Neural progenitor cell (in vitro differentiated cells): ENCODE measurements at regions not wholly inside any gene's neighbourhood (a gene's known extent, or its start where the extent isn't known, plus 50 kb on each side); places are given as distances from the start of the nearest gene placed in this dataset.

Source experiments
- DNase-seq: peaks from one replicate; pipeline ENCODE4 v3.0.0-alpha.2; 2016; ENCODE audit warnings: low spot score
- H2AFZ ChIP-seq: fragments of 200-600 bp; sonication (generic); replicated peaks from 2 replicates; pipeline ENCODE4 v1.6.1; 2016; ENCODE audit warnings: antibody characterized with exemption
- H3F3A ChIP-seq: fragments of 200-600 bp; sonication (generic); 2 replicates; pipeline ENCODE4 v1.6.1; 2016; ENCODE audit warnings: antibody characterized with exemption, low read depth
- H3K27ac ChIP-seq: fragments of 200-600 bp; sonication (generic); 2 replicates; pipeline ENCODE4 v1.5.1; 2016; ENCODE audit warnings: mild to moderate bottlenecking
- H3K27me3 ChIP-seq: fragments of 200-600 bp; sonication (generic); 2 replicates; pipeline ENCODE4 v1.6.1; 2016; ENCODE audit warnings: mild to moderate bottlenecking, moderate library complexity
- H3K36me3 ChIP-seq: fragments of 200-600 bp; sonication (generic); 2 replicates; pipeline ENCODE4 v1.5.1; 2016
- H3K4me1 ChIP-seq: fragments of 200-600 bp; sonication (generic); 2 replicates; pipeline ENCODE4 v1.6.1; 2016; ENCODE audit warnings: mixed run types
- H3K4me2 ChIP-seq: fragments of 200-600 bp; sonication (generic); 2 replicates; pipeline ENCODE4 v1.6.1; 2016
- H3K4me3 ChIP-seq: fragments of 200-600 bp; sonication (generic); 2 replicates; pipeline ENCODE4 v1.5.1; 2016
- H3K79me2 ChIP-seq: fragments of 200-600 bp; sonication (generic); 2 replicates; pipeline ENCODE4 v1.6.1; 2016; ENCODE audit warnings: low read depth
- H3K9ac ChIP-seq: fragments of 200-600 bp; sonication (generic); 2 replicates; pipeline ENCODE4 v1.6.1; 2016
- H3K9me3 ChIP-seq: fragments of 200-600 bp; sonication (generic); 2 replicates; pipeline ENCODE4 v1.5.1; 2016; ENCODE audit warnings: low read depth
- H4K20me1 ChIP-seq: fragments of 200-600 bp; sonication (generic); 2 replicates; pipeline ENCODE4 v1.6.1; 2016; ENCODE audit warnings: low read depth
- H3K27ac Mint-ChIP-seq: 3 replicates; pipeline ENCODE4 v1.8.0; 2021; ENCODE audit warnings: mixed read lengths
- H3K27me3 Mint-ChIP-seq: 2 replicates; pipeline ENCODE4 v1.8.0; 2022; ENCODE audit warnings: low read depth, mild to moderate bottlenecking, inconsistent platforms, moderate library complexity, mixed read lengths; ENCODE audit not compliant: insufficient read depth
- H3K36me3 Mint-ChIP-seq: 3 replicates; pipeline ENCODE4 v1.8.0; 2021; ENCODE audit warnings: mixed read lengths
- H3K4me1 Mint-ChIP-seq: 3 replicates; pipeline ENCODE4 v1.8.0; 2021; ENCODE audit warnings: mixed read lengths
- H3K4me3 Mint-ChIP-seq: 3 replicates; pipeline ENCODE4 v1.8.0; 2021; ENCODE audit warnings: mild to moderate bottlenecking, moderate library complexity, mixed read lengths
- H3K9me3 Mint-ChIP-seq: 3 replicates; pipeline ENCODE4 v1.8.0; 2020; ENCODE audit warnings: mixed read lengths
- EZH2 ChIP-seq: fragments of 200-600 bp; sonication (generic); IDR thresholded peaks from 2 replicates; pipeline ENCODE4 v1.6.1; 2017; ENCODE audit warnings: antibody characterized with exemption, mild to moderate bottlenecking, moderate library complexity
- EZH2phosphoT487 ChIP-seq: fragments of 200-600 bp; sonication (generic); IDR thresholded peaks from 2 replicates; pipeline ENCODE4 v1.6.1; 2017; ENCODE audit warnings: antibody characterized with exemption
- TF ChIP-seq, protein P1 (sequence below): fragments of 200-600 bp; sonication (generic); IDR thresholded peaks from 2 replicates; pipeline ENCODE4 v1.5.1; 2017; ENCODE audit warnings: antibody characterized with exemption, mild to moderate bottlenecking

DNA sequence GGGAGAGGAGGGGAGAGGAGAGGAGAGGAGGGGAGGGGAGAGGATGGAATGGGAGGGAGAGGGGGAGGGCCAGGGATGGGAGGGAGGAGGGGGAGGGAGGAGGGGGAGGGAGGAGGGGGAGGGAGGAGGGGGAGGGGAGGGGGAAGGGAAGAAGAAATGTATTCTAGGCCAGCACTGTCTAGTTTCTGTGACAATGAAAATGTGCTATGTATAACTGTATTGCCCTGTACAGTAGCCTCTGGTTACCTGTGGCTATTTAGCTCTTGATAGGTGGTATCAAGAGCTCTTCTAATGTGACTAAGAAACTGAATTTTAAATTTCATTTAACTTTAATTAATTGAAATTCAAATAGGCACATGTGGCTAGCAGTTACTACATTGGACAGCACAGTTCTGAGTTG lies 143.1 kb downstream of the BTC start:
- Histone ChIP-seq H3F3A (no peaks in the 10 kb centered on the region), H3K27me3 (no peaks in the 10 kb centered on the region), H3K27ac (no peak overlapping the region), H3K4me3 (no peak overlapping the region), H2AFZ (no peak overlapping the region), H4K20me1 (no peaks in the 10 kb centered on the region), H3K79me2 (no peaks in the 10 kb centered on the region), H3K9ac (no peak overlapping the region), H3K9me3 (no peaks in the 10 kb centered on the region), H3K36me3 (no peaks in the 10 kb centered on the region), H3K4me1 (no peaks in the 10 kb centered on the region), H3K4me2 (no peak overlapping the region)
- Mint-ChIP-seq H3K4me1 (no peaks in the 10 kb centered on the region), H3K9me3 (peaks cover 2% of the 10 kb centered on the region), H3K27me3 (no peaks in the 10 kb centered on the region), H3K27ac (no peak overlapping the region), H3K36me3 (no peaks in the 10 kb centered on the region), H3K4me3 (no peak overlapping the region)
- no peak for DNase-seq
- TF ChIP-seq, protein P1, sequence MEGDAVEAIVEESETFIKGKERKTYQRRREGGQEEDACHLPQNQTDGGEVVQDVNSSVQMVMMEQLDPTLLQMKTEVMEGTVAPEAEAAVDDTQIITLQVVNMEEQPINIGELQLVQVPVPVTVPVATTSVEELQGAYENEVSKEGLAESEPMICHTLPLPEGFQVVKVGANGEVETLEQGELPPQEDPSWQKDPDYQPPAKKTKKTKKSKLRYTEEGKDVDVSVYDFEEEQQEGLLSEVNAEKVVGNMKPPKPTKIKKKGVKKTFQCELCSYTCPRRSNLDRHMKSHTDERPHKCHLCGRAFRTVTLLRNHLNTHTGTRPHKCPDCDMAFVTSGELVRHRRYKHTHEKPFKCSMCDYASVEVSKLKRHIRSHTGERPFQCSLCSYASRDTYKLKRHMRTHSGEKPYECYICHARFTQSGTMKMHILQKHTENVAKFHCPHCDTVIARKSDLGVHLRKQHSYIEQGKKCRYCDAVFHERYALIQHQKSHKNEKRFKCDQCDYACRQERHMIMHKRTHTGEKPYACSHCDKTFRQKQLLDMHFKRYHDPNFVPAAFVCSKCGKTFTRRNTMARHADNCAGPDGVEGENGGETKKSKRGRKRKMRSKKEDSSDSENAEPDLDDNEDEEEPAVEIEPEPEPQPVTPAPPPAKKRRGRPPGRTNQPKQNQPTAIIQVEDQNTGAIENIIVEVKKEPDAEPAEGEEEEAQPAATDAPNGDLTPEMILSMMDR: no peak
- TF ChIP-seq EZH2phosphoT487 (no peak), EZH2 (no peak)

DNA sequence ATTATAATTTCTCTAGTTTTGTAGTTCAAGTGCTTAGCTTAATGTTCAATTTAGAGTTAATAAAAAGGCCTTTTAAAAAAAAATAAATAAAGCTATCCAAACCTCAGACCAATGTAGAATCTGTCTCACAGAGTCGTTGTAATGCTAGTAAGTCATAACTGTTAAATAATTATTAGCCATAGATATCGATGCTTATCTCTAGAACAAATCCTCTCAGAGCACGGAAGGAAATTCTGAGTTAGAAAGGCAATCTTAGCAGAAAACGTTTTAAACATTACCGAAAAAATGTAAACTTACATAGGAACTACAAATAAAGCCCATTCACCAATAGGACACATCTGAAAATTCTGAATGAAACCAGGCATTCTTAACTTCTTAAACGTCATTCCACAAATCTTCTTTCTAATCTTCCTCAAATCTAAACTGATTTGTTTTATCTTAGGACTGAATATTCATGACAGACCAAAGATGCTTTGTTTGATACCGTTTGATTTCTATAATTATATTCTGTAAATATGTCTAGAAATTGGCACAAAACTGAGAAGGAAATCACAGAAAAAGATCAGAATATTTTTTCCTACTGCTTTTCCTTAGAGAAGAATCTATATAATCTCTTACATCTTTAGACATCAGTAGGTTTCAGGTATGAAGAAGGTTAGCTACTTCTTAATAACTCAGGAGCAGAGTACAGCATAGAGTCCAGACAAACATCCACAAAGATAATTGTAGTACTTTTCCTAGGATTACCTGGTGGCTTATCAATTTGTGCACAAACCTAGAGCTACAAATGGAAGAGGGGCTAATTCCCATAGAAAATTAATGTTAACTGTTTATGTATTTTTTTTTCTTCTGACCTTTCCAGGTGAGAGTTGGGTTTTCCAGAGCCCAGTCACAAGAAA lies 140.7 kb downstream of the BTC start:
- H3K4me1 ChIP-seq: no peaks in the 10 kb centered on the region
- H3K9me3 ChIP-seq: no peaks in the 10 kb centered on the region
- no peaks in the 10 kb centered on the region for H3K36me3 ChIP-seq
- Mint-ChIP-seq H3K27me3 (no peaks in the 10 kb centered on the region), H3K27ac (no peak overlapping the region), H3K9me3 (no peaks in the 10 kb centered on the region), H3K36me3 (no peaks in the 10 kb centered on the region), H3K4me3 (no peak overlapping the region), H3K4me1 (no peaks in the 10 kb centered on the region)
- no peak overlapping the region for H3K9ac ChIP-seq
- TF ChIP-seq, protein P1: no peak
- H2AFZ ChIP-seq: no peak overlapping the region
- H3K4me3 ChIP-seq: no peak overlapping the region
- no peaks in the 10 kb centered on the region for H3F3A ChIP-seq
- no peaks in the 10 kb centered on the region for H4K20me1 ChIP-seq
- H3K27me3 ChIP-seq: no peaks in the 10 kb centered on the region
- H3K79me2 ChIP-seq: no peaks in the 10 kb centered on the region
- H3K27ac ChIP-seq: no peak overlapping the region
- no peak overlapping the region for H3K4me2 ChIP-seq
- no peak for DNase-seq

- Mint-ChIP-seq H3K9me3 (no peaks in the 10 kb centered on the region), H3K27ac (no peak overlapping the region), H3K4me3 (no peak overlapping the region), H3K27me3 (no peaks in the 10 kb centered on the region), H3K36me3 (no peaks in the 10 kb centered on the region), H3K4me1 (no peaks in the 10 kb centered on the region)
- Histone ChIP-seq H2AFZ (no peak overlapping the region), H3F3A (no peaks in the 10 kb centered on the region), H3K27ac (no peak overlapping the region), H3K9ac (no peak overlapping the region), H3K9me3 (no peaks in the 10 kb centered on the region), H3K36me3 (no peaks in the 10 kb centered on the region), H3K79me2 (no peaks in the 10 kb centered on the region), H3K4me3 (no peak overlapping the region), H3K4me2 (no peak overlapping the region), H3K4me1 (no peaks in the 10 kb centered on the region), H4K20me1 (no peaks in the 10 kb centered on the region), H3K27me3 (no peaks in the 10 kb centered on the region)
- no peak for DNase-seq
- no peak for TF ChIP-seq EZH2
- TF ChIP-seq EZH2phosphoT487: no peak
- TF ChIP-seq, protein P1: no peak
Measured at GRCh38 chr4:74654230-74654681, 140.1 kb downstream of the BTC start.
